WTC11 (cell line): ENCODE measurements at regions not wholly inside any gene's neighbourhood (a gene's known extent, or its start where the extent isn't known, plus 50 kb on each side); places are given as distances from the start of the nearest gene placed in this dataset.
"Not testable (repeated sequence)": the region's sequence is repeated elsewhere in the genome, so short reads cannot be mapped to it uniquely, and the experiment has no call there.

ENCODE experiments used
- ATAC-seq: fragments of 200-7000 bp; cut with Tn5 transposase; 2 replicates; pipeline ENCODE4 v1.10.0; 2021; ENCODE audit warnings: mild to moderate bottlenecking, moderate library complexity
- CTCF ChIA-PET: fragments of 300-600 bp; sonication (Branson Sonifier 250); formaldehyde crosslinking; loops from one replicate; lab custom pipeline; 2021; ENCODE audit warnings: antibody characterized with exemption; lab: Charles Lee
- POLR2A ChIA-PET: fragments of 350-600 bp; sonication (Branson Sonifier 250); formaldehyde crosslinking; loops from one replicate; lab custom pipeline; 2021; ENCODE audit warnings: antibody characterized with exemption; lab: Charles Lee
- DNase-seq: peaks from one replicate; pipeline ENCODE4 v3.0.0; 2021; ENCODE audit warnings: low spot score
- H3K27ac Mint-ChIP-seq: 2 replicates; pipeline ENCODE4 v1.8.0; 2021; ENCODE audit warnings: mixed read lengths
- H3K27me3 Mint-ChIP-seq: 2 replicates; pipeline ENCODE4 v1.8.0; 2021; ENCODE audit warnings: low read depth, mild to moderate bottlenecking, moderate library complexity, mixed read lengths
- H3K36me3 Mint-ChIP-seq: 2 replicates; pipeline ENCODE4 v1.8.0; 2021; ENCODE audit warnings: mixed read lengths
- H3K4me1 Mint-ChIP-seq: 2 replicates; pipeline ENCODE4 v1.8.0; 2022; ENCODE audit warnings: mixed read lengths
- H3K4me3 Mint-ChIP-seq: 2 replicates; pipeline ENCODE4 v1.8.0; 2021; ENCODE audit warnings: mild to moderate bottlenecking, moderate library complexity, mixed read lengths
- H3K9me3 Mint-ChIP-seq: 2 replicates; pipeline ENCODE4 v1.8.0; 2021; ENCODE audit warnings: mixed read lengths
- ETV6 ChIP-seq: sonication (generic); formaldehyde crosslinking; IDR thresholded peaks from 2 replicates; pipeline ENCODE4 v1.8.1; 2022; ENCODE audit warnings: mild to moderate bottlenecking, missing genetic modification reagents
- GTF2I ChIP-seq: fragments of 250-450 bp; sonication (Bioruptor Pico); conservative IDR thresholded peaks from 2 replicates; pipeline ENCODE4 v1.4.0; 2021; ENCODE audit warnings: mild to moderate bottlenecking
- JAZF1 ChIP-seq: fragments of 250-450 bp; sonication (Bioruptor Pico); IDR thresholded peaks from 2 replicates; pipeline ENCODE4 v1.9.0; 2021; ENCODE audit warnings: moderate library complexity, mild to moderate bottlenecking, inconsistent platforms
- KAT7 ChIP-seq: sonication (generic); formaldehyde crosslinking; IDR thresholded peaks from 2 replicates; pipeline ENCODE4 v1.8.1; 2023; ENCODE audit warnings: missing genetic modification reagents, mild to moderate bottlenecking, borderline replicate concordance
- NR1H2 ChIP-seq: sonication (generic); formaldehyde crosslinking; IDR thresholded peaks from 2 replicates; pipeline ENCODE4 v1.9.0; 2021; ENCODE audit warnings: mild to moderate bottlenecking, moderate library complexity, missing genetic modification reagents
- SMAD3 ChIP-seq: sonication (generic); formaldehyde crosslinking; IDR thresholded peaks from 2 replicates; pipeline ENCODE4 v1.8.0; 2022; ENCODE audit warnings: missing genetic modification reagents, mild to moderate bottlenecking, borderline replicate concordance
- ZNF317 ChIP-seq: sonication (generic); formaldehyde crosslinking; IDR thresholded peaks from 2 replicates; pipeline ENCODE4 v1.8.1; 2023; ENCODE audit warnings: low read depth, mild to moderate bottlenecking, moderate library complexity, missing genetic modification reagents, borderline replicate concordance
- ZNF396 ChIP-seq: fragments of 250-450 bp; sonication (Bioruptor Pico); IDR thresholded peaks from 2 replicates; pipeline ENCODE4 v1.8.0; 2021; ENCODE audit warnings: mild to moderate bottlenecking, moderate library complexity, borderline replicate concordance
- ZNF416 ChIP-seq: fragments of 250-450 bp; sonication (Bioruptor Pico); IDR thresholded peaks from 2 replicates; pipeline ENCODE4 v1.9.0; 2021; ENCODE audit warnings: mild to moderate bottlenecking, inconsistent platforms
- TF ChIP-seq, protein P1 (sequence below): sonication (generic); formaldehyde crosslinking; IDR thresholded peaks from 2 replicates; pipeline ENCODE4 v1.8.1; 2023; ENCODE audit warnings: mild to moderate bottlenecking, missing genetic modification reagents, moderate library complexity
- TF ChIP-seq, protein P2 (sequence below): fragments of 200-600 bp; IDR thresholded peaks from 2 replicates; pipeline ENCODE4 v1.8.0; 2022; ENCODE audit warnings: antibody characterized with exemption
- TF ChIP-seq, protein P3 (sequence below): sonication (generic); formaldehyde crosslinking; IDR thresholded peaks from 2 replicates; pipeline ENCODE4 v1.8.1; 2022; ENCODE audit warnings: mild to moderate bottlenecking, moderate library complexity, missing genetic modification reagents
- TF ChIP-seq, protein P4 (sequence below): sonication (generic); formaldehyde crosslinking; IDR thresholded peaks from 2 replicates; pipeline ENCODE4 v1.8.1; 2023; ENCODE audit warnings: mild to moderate bottlenecking, missing genetic modification reagents
- TF ChIP-seq, protein P5 (sequence below): sonication (generic); formaldehyde crosslinking; IDR thresholded peaks from 2 replicates; pipeline ENCODE4 v1.8.0; 2022; ENCODE audit warnings: mild to moderate bottlenecking, missing genetic modification reagents
- TF ChIP-seq, protein P6 (sequence below): fragments of 250-450 bp; sonication (Bioruptor Pico); conservative IDR thresholded peaks from 2 replicates; pipeline ENCODE4 v1.9.0; 2021; ENCODE audit warnings: mild to moderate bottlenecking
- TF ChIP-seq, protein P7 (sequence below): sonication (generic); formaldehyde crosslinking; IDR thresholded peaks from 2 replicates; pipeline ENCODE4 v1.8.1; 2022; ENCODE audit warnings: low read depth, mild to moderate bottlenecking, moderate library complexity, missing genetic modification reagents, borderline replicate concordance
- TF ChIP-seq, protein P8 (sequence below): sonication (generic); formaldehyde crosslinking; IDR thresholded peaks from 2 replicates; pipeline ENCODE4 v1.8.1; 2023; ENCODE audit warnings: mild to moderate bottlenecking, missing genetic modification reagents
- TF ChIP-seq, protein P9 (sequence below): sonication (generic); formaldehyde crosslinking; IDR thresholded peaks from 2 replicates; pipeline ENCODE4 v1.8.1; 2023; ENCODE audit warnings: mild to moderate bottlenecking, moderate library complexity, missing genetic modification reagents

DNA sequence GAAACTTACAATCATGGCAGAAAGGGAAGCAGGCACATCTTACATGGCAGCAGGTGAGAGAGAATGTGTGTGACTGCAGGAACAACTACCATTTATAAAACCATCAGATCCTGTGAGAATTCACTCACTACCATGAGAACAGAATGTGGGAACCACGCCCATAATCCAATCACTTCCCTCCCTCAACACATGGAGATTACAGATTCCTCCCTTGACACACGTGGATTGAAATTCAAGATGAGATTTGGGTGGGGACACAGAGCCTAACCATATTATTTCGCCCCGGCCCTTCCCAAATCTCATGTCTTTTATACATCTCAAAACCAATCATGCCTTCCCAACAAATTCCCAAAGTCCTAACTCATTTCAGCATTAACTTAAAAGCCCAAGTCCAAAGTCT lies 203.6 kb downstream of the C12orf75 start (continued):
- TF ChIP-seq, protein P1, sequence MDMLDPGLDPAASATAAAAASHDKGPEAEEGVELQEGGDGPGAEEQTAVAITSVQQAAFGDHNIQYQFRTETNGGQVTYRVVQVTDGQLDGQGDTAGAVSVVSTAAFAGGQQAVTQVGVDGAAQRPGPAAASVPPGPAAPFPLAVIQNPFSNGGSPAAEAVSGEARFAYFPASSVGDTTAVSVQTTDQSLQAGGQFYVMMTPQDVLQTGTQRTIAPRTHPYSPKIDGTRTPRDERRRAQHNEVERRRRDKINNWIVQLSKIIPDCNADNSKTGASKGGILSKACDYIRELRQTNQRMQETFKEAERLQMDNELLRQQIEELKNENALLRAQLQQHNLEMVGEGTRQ (CRISPR knock-in tag), result no peak
- TF ChIP-seq, protein P2, sequence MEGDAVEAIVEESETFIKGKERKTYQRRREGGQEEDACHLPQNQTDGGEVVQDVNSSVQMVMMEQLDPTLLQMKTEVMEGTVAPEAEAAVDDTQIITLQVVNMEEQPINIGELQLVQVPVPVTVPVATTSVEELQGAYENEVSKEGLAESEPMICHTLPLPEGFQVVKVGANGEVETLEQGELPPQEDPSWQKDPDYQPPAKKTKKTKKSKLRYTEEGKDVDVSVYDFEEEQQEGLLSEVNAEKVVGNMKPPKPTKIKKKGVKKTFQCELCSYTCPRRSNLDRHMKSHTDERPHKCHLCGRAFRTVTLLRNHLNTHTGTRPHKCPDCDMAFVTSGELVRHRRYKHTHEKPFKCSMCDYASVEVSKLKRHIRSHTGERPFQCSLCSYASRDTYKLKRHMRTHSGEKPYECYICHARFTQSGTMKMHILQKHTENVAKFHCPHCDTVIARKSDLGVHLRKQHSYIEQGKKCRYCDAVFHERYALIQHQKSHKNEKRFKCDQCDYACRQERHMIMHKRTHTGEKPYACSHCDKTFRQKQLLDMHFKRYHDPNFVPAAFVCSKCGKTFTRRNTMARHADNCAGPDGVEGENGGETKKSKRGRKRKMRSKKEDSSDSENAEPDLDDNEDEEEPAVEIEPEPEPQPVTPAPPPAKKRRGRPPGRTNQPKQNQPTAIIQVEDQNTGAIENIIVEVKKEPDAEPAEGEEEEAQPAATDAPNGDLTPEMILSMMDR, result no peak
- TF ChIP-seq NR1H2 (CRISPR knock-in tag) (no peak), ZNF416 (CRISPR knock-in tag) (no peak), ZNF396 (CRISPR knock-in tag) (no peak)
- TF ChIP-seq, protein P3, sequence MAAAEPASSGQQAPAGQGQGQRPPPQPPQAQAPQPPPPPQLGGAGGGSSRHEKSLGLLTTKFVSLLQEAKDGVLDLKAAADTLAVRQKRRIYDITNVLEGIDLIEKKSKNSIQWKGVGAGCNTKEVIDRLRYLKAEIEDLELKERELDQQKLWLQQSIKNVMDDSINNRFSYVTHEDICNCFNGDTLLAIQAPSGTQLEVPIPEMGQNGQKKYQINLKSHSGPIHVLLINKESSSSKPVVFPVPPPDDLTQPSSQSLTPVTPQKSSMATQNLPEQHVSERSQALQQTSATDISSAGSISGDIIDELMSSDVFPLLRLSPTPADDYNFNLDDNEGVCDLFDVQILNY, result no peak
- TF ChIP-seq, protein P4, sequence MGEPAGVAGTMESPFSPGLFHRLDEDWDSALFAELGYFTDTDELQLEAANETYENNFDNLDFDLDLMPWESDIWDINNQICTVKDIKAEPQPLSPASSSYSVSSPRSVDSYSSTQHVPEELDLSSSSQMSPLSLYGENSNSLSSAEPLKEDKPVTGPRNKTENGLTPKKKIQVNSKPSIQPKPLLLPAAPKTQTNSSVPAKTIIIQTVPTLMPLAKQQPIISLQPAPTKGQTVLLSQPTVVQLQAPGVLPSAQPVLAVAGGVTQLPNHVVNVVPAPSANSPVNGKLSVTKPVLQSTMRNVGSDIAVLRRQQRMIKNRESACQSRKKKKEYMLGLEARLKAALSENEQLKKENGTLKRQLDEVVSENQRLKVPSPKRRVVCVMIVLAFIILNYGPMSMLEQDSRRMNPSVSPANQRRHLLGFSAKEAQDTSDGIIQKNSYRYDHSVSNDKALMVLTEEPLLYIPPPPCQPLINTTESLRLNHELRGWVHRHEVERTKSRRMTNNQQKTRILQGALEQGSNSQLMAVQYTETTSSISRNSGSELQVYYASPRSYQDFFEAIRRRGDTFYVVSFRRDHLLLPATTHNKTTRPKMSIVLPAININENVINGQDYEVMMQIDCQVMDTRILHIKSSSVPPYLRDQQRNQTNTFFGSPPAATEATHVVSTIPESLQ (CRISPR knock-in tag), result no peak

DNA sequence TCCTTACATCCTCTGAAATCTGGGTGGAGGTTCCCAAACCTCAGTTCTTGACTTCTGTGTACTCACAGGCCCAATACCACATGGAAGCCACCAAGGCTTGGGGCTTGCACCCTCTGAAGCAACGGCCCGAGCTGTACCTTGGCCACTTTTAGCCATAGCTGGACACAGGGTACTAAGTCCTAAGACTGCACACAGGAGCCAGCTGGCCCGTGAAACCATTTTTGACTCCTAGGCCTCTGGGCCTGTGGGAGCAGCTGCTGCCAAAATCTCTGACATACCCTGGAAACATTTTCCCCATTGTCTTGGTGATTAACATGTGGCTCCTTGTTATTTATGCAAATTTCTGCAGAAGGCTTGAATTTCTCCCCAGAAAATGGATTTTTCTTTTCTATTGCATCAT lies 204.5 kb downstream of the C12orf75 start:
- H3K4me3 Mint-ChIP-seq, POLR2A ChIA-PET, H3K27me3 Mint-ChIP-seq, H3K27ac Mint-ChIP-seq, DNase-seq, H3K4me1 Mint-ChIP-seq, ATAC-seq, CTCF ChIA-PET: not testable (repeated sequence)
- Mint-ChIP-seq H3K36me3 (peaks cover 37% of the 10 kb centered on the region), H3K9me3 (peaks cover 73% of the 10 kb centered on the region)

DNA sequence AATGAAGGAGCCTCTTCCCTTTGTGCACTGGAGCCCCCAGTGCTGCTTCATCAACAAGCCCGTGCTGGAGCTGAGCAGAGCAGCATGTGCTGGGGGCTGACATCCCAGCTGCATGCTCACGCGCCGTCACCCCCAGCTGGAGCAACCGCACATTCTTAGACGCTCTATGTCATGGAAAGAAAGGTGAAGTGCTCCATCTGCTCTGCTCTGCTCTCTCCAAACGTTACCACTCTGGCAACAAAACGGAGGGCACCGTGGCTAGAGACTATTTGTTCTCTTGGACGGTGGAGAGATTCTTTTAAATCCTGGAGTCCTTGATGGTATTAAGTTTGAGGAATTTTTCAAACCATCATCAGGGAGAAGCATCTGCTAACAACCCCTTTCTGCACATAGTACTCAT lies 208.4 kb downstream of the C12orf75 start:
- Mint-ChIP-seq H3K4me3 (no peak overlapping the region), H3K4me1 (no peaks in the 10 kb centered on the region), H3K36me3 (peaks cover 31% of the 10 kb centered on the region), H3K27me3 (no peaks in the 10 kb centered on the region; the same call in 1 of the 2 replicates), H3K27ac (no peak overlapping the region), H3K9me3 (peaks cover 77% of the 10 kb centered on the region)
- ATAC-seq, result no peak
- ChIA-PET POLR2A (no interaction called here), CTCF (no interaction called here)
- DNase-seq, result no peak
- TF ChIP-seq, protein P5, sequence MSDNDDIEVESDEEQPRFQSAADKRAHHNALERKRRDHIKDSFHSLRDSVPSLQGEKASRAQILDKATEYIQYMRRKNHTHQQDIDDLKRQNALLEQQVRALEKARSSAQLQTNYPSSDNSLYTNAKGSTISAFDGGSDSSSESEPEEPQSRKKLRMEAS, result no peak
- TF ChIP-seq JAZF1, result no peak
- TF ChIP-seq ZNF317 (CRISPR knock-in tag), result no peak
- TF ChIP-seq KAT7 (CRISPR knock-in tag), result no peak
- TF ChIP-seq ZNF396 (CRISPR knock-in tag), result no peak
- TF ChIP-seq GTF2I (CRISPR knock-in tag), result no peak
- TF ChIP-seq, protein P6, sequence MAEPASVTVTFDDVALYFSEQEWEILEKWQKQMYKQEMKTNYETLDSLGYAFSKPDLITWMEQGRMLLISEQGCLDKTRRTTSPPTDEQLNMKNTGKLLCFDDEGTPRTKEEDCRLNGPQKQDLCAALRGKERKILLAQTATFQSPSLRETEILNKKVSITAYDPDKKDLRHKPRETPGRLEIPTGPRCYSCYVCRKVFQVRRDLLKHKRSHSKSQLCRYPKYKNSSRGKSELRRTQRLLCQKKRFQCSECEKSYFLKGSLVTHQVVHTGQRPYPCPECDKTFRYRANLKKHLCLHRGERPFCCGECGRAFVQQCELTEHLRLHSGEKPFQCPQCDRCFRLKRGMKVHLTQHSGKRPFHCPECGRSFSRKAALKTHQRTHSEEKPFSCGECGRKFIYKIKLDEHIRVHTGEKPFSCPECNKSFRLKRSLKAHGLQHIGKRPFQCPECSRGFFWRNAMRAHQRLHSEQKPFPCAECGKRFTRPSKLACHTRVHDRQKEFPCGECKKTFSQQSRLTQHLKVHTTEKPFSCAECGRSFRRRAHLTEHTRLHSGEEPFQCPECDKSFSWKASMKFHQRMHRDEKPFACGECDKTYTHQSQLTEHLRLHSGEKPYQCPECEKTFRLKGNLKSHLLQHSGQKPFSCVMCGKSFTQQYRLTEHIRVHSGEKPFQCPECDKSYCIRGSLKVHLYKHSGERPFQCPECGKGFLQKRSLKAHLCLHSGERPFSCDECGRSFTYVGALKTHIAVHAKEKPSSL (CRISPR knock-in tag), result no peak
- TF ChIP-seq, protein P7, sequence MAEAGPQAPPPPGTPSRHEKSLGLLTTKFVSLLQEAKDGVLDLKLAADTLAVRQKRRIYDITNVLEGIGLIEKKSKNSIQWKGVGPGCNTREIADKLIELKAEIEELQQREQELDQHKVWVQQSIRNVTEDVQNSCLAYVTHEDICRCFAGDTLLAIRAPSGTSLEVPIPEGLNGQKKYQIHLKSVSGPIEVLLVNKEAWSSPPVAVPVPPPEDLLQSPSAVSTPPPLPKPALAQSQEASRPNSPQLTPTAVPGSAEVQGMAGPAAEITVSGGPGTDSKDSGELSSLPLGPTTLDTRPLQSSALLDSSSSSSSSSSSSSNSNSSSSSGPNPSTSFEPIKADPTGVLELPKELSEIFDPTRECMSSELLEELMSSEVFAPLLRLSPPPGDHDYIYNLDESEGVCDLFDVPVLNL (CRISPR knock-in tag), result no peak
- TF ChIP-seq SMAD3 (CRISPR knock-in tag), result no peak
- TF ChIP-seq, protein P8, sequence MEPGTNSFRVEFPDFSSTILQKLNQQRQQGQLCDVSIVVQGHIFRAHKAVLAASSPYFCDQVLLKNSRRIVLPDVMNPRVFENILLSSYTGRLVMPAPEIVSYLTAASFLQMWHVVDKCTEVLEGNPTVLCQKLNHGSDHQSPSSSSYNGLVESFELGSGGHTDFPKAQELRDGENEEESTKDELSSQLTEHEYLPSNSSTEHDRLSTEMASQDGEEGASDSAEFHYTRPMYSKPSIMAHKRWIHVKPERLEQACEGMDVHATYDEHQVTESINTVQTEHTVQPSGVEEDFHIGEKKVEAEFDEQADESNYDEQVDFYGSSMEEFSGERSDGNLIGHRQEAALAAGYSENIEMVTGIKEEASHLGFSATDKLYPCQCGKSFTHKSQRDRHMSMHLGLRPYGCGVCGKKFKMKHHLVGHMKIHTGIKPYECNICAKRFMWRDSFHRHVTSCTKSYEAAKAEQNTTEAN (CRISPR knock-in tag), result no peak
- TF ChIP-seq, protein P4 (CRISPR knock-in tag), result no peak
- TF ChIP-seq ETV6 (CRISPR knock-in tag), result no peak
- TF ChIP-seq, protein P9, sequence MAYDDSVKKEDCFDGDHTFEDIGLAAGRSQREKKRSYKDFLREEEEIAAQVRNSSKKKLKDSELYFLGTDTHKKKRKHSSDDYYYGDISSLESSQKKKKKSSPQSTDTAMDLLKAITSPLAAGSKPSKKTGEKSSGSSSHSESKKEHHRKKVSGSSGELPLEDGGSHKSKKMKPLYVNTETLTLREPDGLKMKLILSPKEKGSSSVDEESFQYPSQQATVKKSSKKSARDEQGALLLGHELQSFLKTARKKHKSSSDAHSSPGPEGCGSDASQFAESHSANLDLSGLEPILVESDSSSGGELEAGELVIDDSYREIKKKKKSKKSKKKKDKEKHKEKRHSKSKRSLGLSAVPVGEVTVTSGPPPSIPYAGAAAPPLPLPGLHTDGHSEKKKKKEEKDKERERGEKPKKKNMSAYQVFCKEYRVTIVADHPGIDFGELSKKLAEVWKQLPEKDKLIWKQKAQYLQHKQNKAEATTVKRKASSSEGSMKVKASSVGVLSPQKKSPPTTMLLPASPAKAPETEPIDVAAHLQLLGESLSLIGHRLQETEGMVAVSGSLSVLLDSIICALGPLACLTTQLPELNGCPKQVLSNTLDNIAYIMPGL (CRISPR knock-in tag), result no peak
